ENCODE measurements at regions not wholly inside any gene's neighbourhood (a gene's known extent, or its start where the extent isn't known, plus 50 kb on each side); places are given as distances from the start of the nearest gene placed in this dataset.

DNA sequence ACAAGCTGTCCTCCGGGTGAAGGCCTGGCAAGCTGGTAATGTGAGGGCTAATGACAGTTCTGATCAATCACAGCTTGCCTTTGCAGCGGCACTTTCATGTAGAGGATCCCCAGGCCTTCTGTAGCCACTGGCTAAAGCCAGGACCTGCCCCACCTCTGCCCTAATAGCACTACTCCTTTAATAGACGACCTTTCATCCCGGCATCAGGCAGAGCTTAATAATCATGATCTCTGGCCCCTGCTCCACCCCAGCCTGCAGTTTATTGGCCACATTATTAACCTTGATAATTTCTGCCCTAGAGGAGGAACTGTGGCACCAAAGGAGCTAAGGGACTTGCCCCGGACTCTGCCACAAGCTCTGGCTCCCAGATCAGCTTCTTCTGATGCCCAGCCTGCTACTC, 142.3 kb upstream of the TBX3 start:
- ChIA-PET POLR2A (no interaction called here), CTCF (interaction anchor here (0.7 kb wide), 1 partner anchor 8 kb away, joined by 3 read pairs; no protein-coding TSS in a partner anchor)
- DNase-seq (no peak), ATAC-seq (no peak)
- H3K27me3 Mint-ChIP-seq: no peaks in the 10 kb centered on the region
- TF ChIP-seq, protein P1, sequence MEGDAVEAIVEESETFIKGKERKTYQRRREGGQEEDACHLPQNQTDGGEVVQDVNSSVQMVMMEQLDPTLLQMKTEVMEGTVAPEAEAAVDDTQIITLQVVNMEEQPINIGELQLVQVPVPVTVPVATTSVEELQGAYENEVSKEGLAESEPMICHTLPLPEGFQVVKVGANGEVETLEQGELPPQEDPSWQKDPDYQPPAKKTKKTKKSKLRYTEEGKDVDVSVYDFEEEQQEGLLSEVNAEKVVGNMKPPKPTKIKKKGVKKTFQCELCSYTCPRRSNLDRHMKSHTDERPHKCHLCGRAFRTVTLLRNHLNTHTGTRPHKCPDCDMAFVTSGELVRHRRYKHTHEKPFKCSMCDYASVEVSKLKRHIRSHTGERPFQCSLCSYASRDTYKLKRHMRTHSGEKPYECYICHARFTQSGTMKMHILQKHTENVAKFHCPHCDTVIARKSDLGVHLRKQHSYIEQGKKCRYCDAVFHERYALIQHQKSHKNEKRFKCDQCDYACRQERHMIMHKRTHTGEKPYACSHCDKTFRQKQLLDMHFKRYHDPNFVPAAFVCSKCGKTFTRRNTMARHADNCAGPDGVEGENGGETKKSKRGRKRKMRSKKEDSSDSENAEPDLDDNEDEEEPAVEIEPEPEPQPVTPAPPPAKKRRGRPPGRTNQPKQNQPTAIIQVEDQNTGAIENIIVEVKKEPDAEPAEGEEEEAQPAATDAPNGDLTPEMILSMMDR (IDR thresholded peaks at IDR 0.05): no peak
- intact Hi-C loops (cut with micrococcal nuclease): no loop called here
- no peaks in the 10 kb centered on the region for H3K36me3 Mint-ChIP-seq (ENCODE audit: low read depth)
- H3K4me3 Mint-ChIP-seq: no peak overlapping the region
- no peaks in the 10 kb centered on the region for H3K4me1 Mint-ChIP-seq (ENCODE audit: low read depth)
- no peaks in the 10 kb centered on the region for H3K9me3 Mint-ChIP-seq
- H3K27ac Mint-ChIP-seq: no peak overlapping the region

DNA sequence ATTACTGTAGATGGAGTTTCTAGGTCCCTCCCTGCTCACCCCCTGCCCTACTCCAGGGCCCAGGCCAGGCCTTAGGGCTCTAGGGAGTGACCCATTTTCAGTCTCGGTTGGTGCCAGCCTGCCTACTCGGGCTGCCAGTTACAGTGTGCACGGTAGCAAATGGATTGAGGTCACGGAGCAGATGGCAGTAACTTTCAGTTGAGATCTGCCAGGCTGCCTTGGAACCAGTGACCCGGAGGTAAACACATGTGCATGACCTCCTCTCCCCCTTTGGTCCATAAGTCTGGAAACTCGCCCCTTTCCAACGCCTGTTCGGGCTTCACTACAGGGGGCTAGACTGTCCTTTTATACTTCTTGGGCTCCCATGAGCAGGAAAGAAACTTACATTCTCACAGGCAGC, 139.7 kb upstream of the TBX3 start:
- DNase-seq (no peak), ATAC-seq (no peak)
- CTCF ChIA-PET: no interaction called here
- Mint-ChIP-seq H3K4me3 (no peak overlapping the region), H3K36me3 (ENCODE audit: low read depth) (no peaks in the 10 kb centered on the region), H3K4me1 (ENCODE audit: low read depth) (no peaks in the 10 kb centered on the region), H3K9me3 (peaks cover 1% of the 10 kb centered on the region), H3K27me3 (no peaks in the 10 kb centered on the region), H3K27ac (no peak overlapping the region)
- POLR2A ChIA-PET: no interaction called here
- intact Hi-C loops (cut with micrococcal nuclease): no loop called here
- TF ChIP-seq, protein P1 (IDR thresholded peaks at IDR 0.05): no peak

DNA sequence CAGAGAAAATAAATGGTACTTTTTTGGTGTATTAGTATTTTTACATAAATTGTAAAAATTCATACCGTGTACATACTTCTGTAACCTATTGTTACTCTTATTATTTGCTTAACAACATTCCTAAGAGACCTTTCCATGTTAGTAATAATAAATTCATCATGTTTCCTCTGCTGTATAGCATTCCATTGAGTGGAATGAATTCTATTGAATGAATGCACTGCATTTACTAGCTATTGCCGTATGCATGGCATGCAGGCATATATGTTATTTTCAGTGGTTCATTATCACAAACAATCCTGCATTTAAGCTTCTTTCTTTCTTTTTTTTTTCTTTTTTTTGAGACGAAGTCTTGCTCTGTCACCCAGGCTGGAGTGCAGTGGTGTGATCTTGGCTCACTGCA, 137.6 kb upstream of the TBX3 start:
- Mint-ChIP-seq H3K27ac (no peak overlapping the region), H3K36me3 (ENCODE audit: low read depth) (no peaks in the 10 kb centered on the region), H3K27me3 (no peaks in the 10 kb centered on the region), H3K4me3 (no peak overlapping the region), H3K9me3 (peaks cover 1% of the 10 kb centered on the region), H3K4me1 (ENCODE audit: low read depth) (no peaks in the 10 kb centered on the region)
- DNase-seq: no peak
- no peak for ATAC-seq
- intact Hi-C loops (cut with micrococcal nuclease): no loop called here
- ChIA-PET CTCF (no interaction called here), POLR2A (no interaction called here)
- TF ChIP-seq, protein P1 (IDR thresholded peaks at IDR 0.05): no peak

DNA sequence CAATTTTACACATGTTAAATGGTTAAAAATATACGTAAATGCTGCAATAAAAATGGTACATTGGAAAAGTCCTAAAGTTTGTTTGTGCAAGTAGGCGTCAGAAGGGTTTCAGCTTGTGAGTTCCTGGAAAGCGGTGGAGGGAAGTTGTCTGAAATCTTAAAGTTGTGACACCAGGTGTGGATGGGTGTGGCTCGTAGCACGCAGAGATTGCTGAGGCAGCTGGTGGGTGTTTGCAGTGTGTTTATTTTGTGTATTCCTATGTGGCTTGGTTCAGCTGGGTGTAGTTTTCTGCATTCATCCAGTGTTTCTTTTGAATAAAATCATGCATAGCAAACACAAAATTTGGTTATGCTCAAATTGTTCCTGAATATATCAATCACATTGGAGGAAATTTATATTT, 136.8 kb upstream of the TBX3 start:
- DNase-seq (no peak), ATAC-seq (no peak)
- H3K27ac Mint-ChIP-seq: no peak overlapping the region
- H3K36me3 Mint-ChIP-seq (ENCODE audit: low read depth): no peaks in the 10 kb centered on the region
- H3K4me3 Mint-ChIP-seq: no peak overlapping the region
- POLR2A ChIA-PET: no interaction called here
- no peaks in the 10 kb centered on the region for H3K27me3 Mint-ChIP-seq
- H3K9me3 Mint-ChIP-seq: peaks cover 1% of the 10 kb centered on the region
- TF ChIP-seq, protein P1 (IDR thresholded peaks at IDR 0.05): no peak
- intact Hi-C loops (cut with micrococcal nuclease): no loop called here
- CTCF ChIA-PET: no interaction called here
- H3K4me1 Mint-ChIP-seq (ENCODE audit: low read depth): no peaks in the 10 kb centered on the region

DNA sequence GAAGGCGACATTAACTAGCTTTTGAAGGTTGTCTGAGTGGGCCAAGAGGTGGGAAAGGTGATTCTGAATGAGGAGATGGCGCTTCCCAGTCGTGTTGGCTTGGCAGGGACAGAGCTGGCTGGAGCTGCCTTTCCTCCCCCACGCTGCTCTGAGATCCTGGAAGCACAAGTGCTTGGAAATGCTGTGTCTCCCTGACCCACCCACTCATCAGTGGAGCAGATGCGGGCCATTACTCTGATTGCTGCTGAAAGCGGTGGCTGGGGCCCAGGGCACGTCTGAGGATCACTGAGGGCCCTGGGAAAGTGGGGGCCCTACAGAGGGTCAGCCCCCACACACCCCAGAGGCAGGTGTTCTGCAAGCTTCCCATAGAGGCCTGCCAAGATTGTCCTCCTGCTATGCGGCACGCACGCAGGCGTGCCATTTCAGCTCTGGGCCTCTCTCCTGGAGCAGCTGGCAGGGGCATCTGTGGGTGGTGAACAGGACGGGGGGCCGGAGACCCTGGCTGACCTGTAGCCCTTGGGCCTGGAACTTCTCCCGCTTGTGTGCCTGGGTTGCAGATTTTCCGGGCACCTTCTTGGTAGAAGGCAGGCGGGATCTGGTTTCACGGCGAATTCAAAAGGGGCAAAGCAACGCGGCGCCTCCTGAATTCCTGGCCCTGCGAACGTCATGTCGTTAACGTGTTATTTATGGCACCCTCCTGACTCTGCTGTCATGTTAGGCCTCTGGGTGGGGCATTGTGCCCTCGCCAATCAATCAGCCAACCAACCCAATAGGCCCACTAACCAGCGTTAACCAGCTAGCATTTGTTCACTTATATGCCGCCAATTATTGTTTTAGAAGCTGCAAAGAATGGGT, 133.8 kb upstream of the TBX3 start:
- Mint-ChIP-seq H3K36me3 (ENCODE audit: low read depth) (no peaks in the 10 kb centered on the region), H3K4me1 (ENCODE audit: low read depth) (peaks cover 2% of the 10 kb centered on the region), H3K27me3 (peaks cover 9% of the 10 kb centered on the region), H3K9me3 (peaks cover 1% of the 10 kb centered on the region), H3K27ac (no peak overlapping the region), H3K4me3 (no peak overlapping the region)
- ChIA-PET POLR2A (no interaction called here), CTCF (no interaction called here)
- intact Hi-C loops (cut with micrococcal nuclease): no loop called here
- no peak for ATAC-seq
- no peak for DNase-seq
- TF ChIP-seq, protein P1 (IDR thresholded peaks at IDR 0.05): no peak

Measured in activated CD8-positive, alpha-beta T cell treated with anti-CD3 and anti-CD28 coated beads for 36 hours (primary cell).